MM.1S (cell line): ENCODE measurements at regions not wholly inside any gene's neighbourhood (a gene's known extent, or its start where the extent isn't known, plus 50 kb on each side); places are given as distances from the start of the nearest gene placed in this dataset.

Experiments used
- DNase-seq: peaks from one replicate; pipeline ENCODE4 v3.0.0-alpha.2; 2015
- H2AFZ ChIP-seq: fragments of 300-600 bp; sonication (generic); 2 replicates; pipeline ENCODE4 v1.6.0; 2016; ENCODE audit warnings: antibody characterized with exemption, low read length
- H3F3A ChIP-seq: fragments of 300-600 bp; sonication (generic); 2 replicates; pipeline ENCODE4 v1.6.1; 2016; ENCODE audit warnings: mild to moderate bottlenecking, antibody characterized with exemption, low read length, moderate library complexity, mixed read lengths; ENCODE audit not compliant: insufficient read depth
- H3K27ac ChIP-seq: fragments of 300-600 bp; sonication (generic); 2 replicates; pipeline ENCODE4 v1.5.1; 2016; ENCODE audit warnings: mild to moderate bottlenecking, low read length
- H3K27me3 ChIP-seq: fragments of 300-600 bp; sonication (generic); replicated peaks from 2 replicates; pipeline ENCODE4 v1.6.0; 2016; ENCODE audit warnings: low read length; ENCODE audit not compliant: insufficient read depth
- H3K36me3 ChIP-seq: fragments of 300-600 bp; sonication (generic); replicated peaks from 2 replicates; pipeline ENCODE4 v1.6.1; 2016; ENCODE audit warnings: mild to moderate bottlenecking, low read length, mixed read lengths; ENCODE audit not compliant: insufficient read depth
- H3K4me1 ChIP-seq: fragments of 300-600 bp; sonication (generic); 2 replicates; pipeline ENCODE4 v1.6.1; 2016; ENCODE audit warnings: low read length, mixed read lengths
- H3K4me2 ChIP-seq: fragments of 300-600 bp; sonication (generic); 2 replicates; pipeline ENCODE4 v1.6.0; 2016; ENCODE audit warnings: low read depth, low read length
- H3K4me3 ChIP-seq: fragments of 300-600 bp; sonication (generic); 2 replicates; pipeline ENCODE4 v1.5.1; 2016; ENCODE audit warnings: low read length, mixed read lengths
- H3K79me2 ChIP-seq: fragments of 300-600 bp; sonication (generic); 2 replicates; pipeline ENCODE4 v1.6.1; 2016; ENCODE audit warnings: mixed run types, low read length, mixed read lengths
- H3K9ac ChIP-seq: fragments of 300-600 bp; sonication (generic); 2 replicates; pipeline ENCODE4 v1.6.1; 2016; ENCODE audit warnings: low read length, mixed read lengths
- H3K9me2 ChIP-seq: fragments of 300-600 bp; sonication (generic); replicated peaks from 2 replicates; pipeline ENCODE4 v1.6.1; 2016; ENCODE audit warnings: mild to moderate bottlenecking, low read length, mixed read lengths; ENCODE audit not compliant: insufficient read depth
- H3K9me3 ChIP-seq: fragments of 300-600 bp; sonication (generic); replicated peaks from 2 replicates; pipeline ENCODE4 v1.6.1; 2016; ENCODE audit warnings: mild to moderate bottlenecking, low read length, mixed read lengths; ENCODE audit not compliant: insufficient read depth
- H4K20me1 ChIP-seq: fragments of 300-600 bp; sonication (generic); 2 replicates; pipeline ENCODE4 v1.6.1; 2016; ENCODE audit warnings: mild to moderate bottlenecking, low read length, moderate library complexity, mixed read lengths; ENCODE audit not compliant: insufficient read depth
- EZH2 ChIP-seq: fragments of 300-600 bp; sonication (generic); optimal IDR thresholded peaks from 2 replicates; pipeline ENCODE3; 2017; ENCODE audit warnings: low read depth, mild to moderate bottlenecking, antibody characterized with exemption, low read length, mixed read lengths
- EZH2phosphoT487 ChIP-seq: fragments of 300-600 bp; sonication (generic); IDR thresholded peaks from 2 replicates; pipeline ENCODE4 v1.6.1; 2018; ENCODE audit warnings: antibody characterized with exemption, low read length
- TF ChIP-seq, protein P1 (sequence below): fragments of 300-600 bp; sonication (generic); IDR thresholded peaks from 2 replicates; pipeline ENCODE4 v1.5.1; 2016; ENCODE audit warnings: antibody characterized with exemption, low read length, mixed read lengths

DNA sequence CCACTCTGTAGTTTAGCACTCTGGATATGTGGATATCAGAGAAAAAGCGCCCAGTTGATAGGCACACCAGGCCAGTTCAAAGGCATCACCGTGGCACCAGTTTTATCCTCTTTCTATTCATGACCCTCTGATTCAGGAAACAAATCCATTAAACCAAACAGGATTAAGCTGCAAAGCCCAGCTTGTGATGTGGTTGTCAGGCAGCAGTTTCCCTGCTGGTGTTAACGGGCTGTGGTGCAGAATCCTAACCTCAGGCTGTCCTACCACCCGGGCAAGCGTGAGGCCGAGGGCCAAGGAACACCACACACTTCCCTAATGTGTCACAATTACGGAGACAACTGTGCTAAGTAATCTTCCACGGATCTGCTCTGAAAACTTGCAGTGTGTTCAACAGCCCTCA is 209.1 kb downstream of the OLFM4 start:
- Histone ChIP-seq H3K9ac (no peak overlapping the region), H3K36me3 (no peaks in the 10 kb centered on the region), H3K4me3 (no peak overlapping the region), H3K4me1 (no peaks in the 10 kb centered on the region), H3F3A (no peaks in the 10 kb centered on the region), H2AFZ (no peak overlapping the region), H3K4me2 (no peak overlapping the region), H3K9me3 (no peaks in the 10 kb centered on the region), H3K79me2 (no peaks in the 10 kb centered on the region), H4K20me1 (no peaks in the 10 kb centered on the region), H3K27ac (no peak overlapping the region), H3K27me3 (no peaks in the 10 kb centered on the region), H3K9me2 (no peaks in the 10 kb centered on the region)
- TF ChIP-seq EZH2 (no peak), EZH2phosphoT487 (no peak)
- TF ChIP-seq, protein P1, sequence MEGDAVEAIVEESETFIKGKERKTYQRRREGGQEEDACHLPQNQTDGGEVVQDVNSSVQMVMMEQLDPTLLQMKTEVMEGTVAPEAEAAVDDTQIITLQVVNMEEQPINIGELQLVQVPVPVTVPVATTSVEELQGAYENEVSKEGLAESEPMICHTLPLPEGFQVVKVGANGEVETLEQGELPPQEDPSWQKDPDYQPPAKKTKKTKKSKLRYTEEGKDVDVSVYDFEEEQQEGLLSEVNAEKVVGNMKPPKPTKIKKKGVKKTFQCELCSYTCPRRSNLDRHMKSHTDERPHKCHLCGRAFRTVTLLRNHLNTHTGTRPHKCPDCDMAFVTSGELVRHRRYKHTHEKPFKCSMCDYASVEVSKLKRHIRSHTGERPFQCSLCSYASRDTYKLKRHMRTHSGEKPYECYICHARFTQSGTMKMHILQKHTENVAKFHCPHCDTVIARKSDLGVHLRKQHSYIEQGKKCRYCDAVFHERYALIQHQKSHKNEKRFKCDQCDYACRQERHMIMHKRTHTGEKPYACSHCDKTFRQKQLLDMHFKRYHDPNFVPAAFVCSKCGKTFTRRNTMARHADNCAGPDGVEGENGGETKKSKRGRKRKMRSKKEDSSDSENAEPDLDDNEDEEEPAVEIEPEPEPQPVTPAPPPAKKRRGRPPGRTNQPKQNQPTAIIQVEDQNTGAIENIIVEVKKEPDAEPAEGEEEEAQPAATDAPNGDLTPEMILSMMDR, result no peak
- no peak for DNase-seq

DNA sequence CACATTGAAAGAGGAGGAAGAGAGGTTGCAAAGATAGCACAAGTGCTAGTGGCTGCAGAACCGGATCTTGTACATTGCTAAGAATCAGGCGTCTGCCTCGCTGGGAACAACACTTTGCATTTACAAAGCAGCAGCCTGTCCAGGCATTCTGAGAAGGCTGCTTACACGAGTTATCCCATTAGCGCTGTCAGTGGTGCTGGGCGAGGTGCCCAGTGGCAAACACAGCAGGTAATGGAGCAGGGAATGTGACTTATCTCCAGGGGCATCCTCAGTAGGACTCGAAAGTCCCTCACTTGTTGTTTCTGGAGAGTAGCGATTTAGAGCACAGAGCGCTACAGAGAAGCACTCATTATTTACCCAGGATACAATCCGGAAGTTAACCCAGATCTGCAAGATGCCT is 209.6 kb downstream of the OLFM4 start:
- Histone ChIP-seq H3F3A (no peaks in the 10 kb centered on the region), H3K4me2 (no peak overlapping the region), H3K27ac (no peak overlapping the region), H3K9ac (no peak overlapping the region), H3K9me2 (no peaks in the 10 kb centered on the region), H3K27me3 (no peaks in the 10 kb centered on the region), H3K9me3 (no peaks in the 10 kb centered on the region), H3K4me3 (no peak overlapping the region), H3K79me2 (no peaks in the 10 kb centered on the region), H3K4me1 (no peaks in the 10 kb centered on the region), H4K20me1 (no peaks in the 10 kb centered on the region), H2AFZ (no peak overlapping the region), H3K36me3 (no peaks in the 10 kb centered on the region)
- TF ChIP-seq EZH2 (no peak), EZH2phosphoT487 (no peak)
- TF ChIP-seq, protein P1, result no peak
- DNase-seq, result no peak

DNA sequence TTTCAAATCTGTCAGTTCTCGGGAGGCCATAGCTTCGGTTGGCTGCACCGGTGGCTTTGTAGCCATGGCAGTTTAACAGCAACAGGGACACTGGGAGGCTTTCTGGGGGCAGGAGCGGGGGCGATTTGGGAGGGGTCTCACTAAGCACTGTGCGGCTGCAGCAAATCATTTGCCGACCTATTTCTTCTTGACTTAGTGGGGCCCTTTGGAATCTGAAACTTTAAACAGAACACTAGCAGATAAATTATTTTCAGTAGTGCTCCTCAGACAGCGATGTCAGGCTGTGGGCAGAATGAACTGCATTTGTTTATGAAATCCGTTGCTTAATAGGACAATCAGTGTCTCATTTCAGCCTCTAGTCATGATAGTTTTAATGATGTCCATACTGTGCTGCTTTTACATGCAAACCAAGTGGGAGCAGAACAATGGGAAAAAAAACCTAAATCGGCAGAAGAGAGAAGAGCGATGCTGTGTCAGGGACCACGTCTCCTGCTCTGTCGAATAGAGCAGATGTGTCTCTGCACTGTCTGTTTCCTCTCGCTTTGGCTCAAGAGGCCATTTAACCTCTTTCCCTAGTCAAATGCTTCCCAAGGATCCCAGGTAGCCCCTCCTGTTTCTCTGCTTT is 211.9 kb downstream of the OLFM4 start:
- no peaks in the 10 kb centered on the region for H3K9me3 ChIP-seq
- no peak for DNase-seq
- no peaks in the 10 kb centered on the region for H3F3A ChIP-seq
- no peaks in the 10 kb centered on the region for H3K79me2 ChIP-seq
- H3K27me3 ChIP-seq, result no peaks in the 10 kb centered on the region
- TF ChIP-seq, protein P1, result no peak
- TF ChIP-seq EZH2, result no peak
- no peak for TF ChIP-seq EZH2phosphoT487
- H3K4me2 ChIP-seq, result no peak overlapping the region
- H3K36me3 ChIP-seq, result no peaks in the 10 kb centered on the region
- H3K4me1 ChIP-seq, result no peaks in the 10 kb centered on the region
- H3K4me3 ChIP-seq, result no peak overlapping the region
- no peaks in the 10 kb centered on the region for H4K20me1 ChIP-seq
- H3K27ac ChIP-seq, result no peak overlapping the region
- no peak overlapping the region for H2AFZ ChIP-seq
- no peaks in the 10 kb centered on the region for H3K9me2 ChIP-seq
- H3K9ac ChIP-seq, result no peak overlapping the region
